LNCAP (cell line): ENCODE measurements at regions not wholly inside any gene's neighbourhood (a gene's known extent, or its start where the extent isn't known, plus 50 kb on each side); places are given as distances from the start of the nearest gene placed in this dataset.

ENCODE experiments used
- TF ChIP-seq, protein P1 (sequence below): fragments of 450-650 bp; IDR thresholded peaks from 2 replicates; pipeline ENCODE4 v1.5.1; 2017; ENCODE audit warnings: mild to moderate bottlenecking

DNA sequence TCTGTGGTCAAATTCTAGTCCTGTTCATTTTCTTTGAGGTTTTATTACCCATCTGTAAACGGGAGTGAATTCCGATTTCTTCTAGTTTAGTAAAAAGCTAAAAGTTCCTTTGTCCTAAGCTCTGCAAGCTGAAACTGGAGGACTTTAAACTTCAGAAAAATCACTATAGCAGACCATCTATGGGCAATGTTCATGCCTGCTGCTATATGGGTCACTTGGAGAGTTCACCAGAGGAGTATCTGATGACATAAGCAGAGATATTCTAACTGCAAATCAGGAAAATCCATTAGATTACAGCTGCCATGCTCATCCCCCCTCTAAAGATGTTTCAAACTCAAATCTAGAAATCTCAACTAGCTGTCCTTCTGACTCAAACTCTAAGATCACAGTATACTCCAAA, 193.0 kb upstream of the RTL1 start:
- TF ChIP-seq, protein P1, sequence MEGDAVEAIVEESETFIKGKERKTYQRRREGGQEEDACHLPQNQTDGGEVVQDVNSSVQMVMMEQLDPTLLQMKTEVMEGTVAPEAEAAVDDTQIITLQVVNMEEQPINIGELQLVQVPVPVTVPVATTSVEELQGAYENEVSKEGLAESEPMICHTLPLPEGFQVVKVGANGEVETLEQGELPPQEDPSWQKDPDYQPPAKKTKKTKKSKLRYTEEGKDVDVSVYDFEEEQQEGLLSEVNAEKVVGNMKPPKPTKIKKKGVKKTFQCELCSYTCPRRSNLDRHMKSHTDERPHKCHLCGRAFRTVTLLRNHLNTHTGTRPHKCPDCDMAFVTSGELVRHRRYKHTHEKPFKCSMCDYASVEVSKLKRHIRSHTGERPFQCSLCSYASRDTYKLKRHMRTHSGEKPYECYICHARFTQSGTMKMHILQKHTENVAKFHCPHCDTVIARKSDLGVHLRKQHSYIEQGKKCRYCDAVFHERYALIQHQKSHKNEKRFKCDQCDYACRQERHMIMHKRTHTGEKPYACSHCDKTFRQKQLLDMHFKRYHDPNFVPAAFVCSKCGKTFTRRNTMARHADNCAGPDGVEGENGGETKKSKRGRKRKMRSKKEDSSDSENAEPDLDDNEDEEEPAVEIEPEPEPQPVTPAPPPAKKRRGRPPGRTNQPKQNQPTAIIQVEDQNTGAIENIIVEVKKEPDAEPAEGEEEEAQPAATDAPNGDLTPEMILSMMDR: no peak

DNA sequence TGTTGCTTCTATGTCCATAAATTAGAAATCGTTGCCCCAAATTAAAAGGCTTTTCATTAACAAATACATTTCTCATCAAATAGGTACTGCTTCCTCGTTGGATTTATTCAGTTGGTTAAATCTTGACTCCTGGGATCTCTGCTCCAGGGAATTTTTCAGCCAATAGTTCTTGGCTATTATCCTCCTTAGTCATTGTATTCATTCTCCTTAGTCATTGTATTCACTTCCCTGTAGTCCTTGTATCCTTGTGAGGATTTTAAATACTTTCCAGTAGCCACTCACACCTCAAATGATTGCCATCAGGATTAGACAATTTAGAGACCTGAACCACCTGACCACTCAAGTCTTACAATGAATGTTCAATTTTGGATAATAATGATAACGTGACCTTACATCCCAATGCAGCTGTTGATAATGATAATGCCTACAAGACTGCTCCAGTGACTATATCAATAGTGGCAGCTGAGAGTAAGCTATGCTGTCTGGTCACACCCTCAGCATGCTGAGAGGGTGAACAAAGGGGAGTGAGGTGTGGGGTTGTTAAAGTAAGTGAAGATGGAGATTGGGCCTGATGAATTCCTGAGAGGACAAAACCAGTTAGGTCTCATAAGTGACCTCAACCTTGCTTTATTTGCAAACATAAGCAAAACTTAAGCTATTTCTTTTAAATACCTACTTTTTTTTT, 193.7 kb upstream of the RTL1 start:
- TF ChIP-seq, protein P1: no peak

DNA sequence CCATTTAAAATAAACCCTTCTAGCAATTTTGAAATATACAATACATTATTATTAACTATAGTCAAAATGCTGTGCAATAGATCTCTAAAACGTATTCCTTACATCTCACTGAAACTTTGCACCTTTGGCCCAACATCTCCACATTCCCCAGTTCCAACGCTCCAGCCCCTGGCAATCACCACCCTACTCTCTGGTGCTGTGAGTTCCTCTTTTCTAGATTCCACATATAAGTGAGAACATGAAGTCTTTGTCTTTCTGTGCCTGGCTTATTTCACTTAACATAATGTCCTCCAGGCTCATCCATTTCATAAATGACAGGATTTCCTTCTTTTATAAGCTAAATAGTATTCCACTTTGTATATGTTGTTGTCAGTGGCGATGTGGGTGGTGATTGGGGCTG, 194.7 kb upstream of the RTL1 start:
- TF ChIP-seq, protein P1: no peak

DNA sequence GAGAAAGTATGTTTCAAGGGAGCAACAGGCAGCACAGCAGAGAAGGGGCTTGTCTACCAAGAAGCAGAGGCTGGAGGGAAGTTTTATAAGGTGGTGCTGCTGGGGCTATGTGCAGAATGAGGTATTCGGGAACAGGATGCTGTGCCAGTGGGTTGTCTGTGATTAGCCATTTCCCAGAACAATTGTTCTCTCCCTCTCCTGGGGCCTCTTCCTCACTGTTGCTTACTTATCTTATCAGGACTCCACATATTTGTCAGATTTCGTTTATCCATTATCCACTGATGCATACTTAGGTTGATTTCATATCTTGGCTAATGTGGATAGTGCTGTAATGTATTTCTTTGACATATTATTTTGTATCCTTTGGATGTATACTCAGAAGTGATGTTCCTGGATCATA, 195.1 kb upstream of the RTL1 start:
- TF ChIP-seq, protein P1: no peak

DNA sequence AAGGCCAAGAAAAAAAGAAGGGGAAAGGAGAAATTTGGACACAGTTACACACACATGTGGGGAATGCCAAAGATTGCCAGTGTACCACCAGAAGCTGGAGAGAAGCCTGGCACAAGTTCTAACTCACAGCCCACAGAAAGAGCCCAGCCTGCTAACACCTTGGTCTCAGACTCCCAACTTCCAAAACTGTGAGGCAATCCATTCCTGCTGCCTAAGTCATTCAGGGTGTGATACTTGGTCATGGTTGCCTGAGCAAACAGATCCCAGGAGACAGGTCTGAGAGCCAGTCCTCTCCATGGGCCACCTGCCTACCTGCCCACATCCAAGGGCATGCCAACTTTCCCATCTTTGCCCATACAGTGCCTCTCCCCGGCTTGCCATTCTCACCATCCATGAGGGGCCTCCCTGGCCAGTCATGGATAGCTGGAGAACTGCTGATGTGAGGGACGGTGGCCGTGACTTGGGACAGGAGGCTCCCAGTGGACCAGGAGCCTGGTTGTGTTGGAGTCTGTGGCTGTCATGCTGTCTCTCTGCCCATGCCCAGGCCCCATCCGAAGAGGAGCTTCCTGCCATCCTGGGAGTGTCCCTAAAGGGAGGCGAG, 198.0 kb upstream of the RTL1 start:
- TF ChIP-seq, protein P1: no peak

DNA sequence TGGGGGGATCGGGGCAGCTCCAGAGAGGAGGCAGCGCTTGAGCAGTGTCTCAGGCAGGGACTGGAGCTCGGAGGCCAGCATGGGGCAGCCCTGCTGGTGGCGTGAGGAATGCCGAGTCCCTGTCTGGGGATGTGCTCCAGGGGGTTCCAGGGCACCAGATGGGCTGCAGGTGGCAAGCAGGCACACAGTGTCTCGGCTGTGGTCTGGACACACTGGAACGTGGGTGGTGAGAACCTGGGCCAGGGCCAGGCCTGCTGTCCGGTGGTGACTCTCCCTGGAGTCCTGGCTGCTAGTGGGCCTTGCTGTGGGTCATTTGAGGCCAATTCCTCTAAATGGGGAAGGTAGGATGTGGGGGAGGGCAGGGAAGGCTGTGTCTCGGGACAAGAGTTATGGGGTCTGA, 199.4 kb upstream of the RTL1 start:
- TF ChIP-seq, protein P1: no peak

DNA sequence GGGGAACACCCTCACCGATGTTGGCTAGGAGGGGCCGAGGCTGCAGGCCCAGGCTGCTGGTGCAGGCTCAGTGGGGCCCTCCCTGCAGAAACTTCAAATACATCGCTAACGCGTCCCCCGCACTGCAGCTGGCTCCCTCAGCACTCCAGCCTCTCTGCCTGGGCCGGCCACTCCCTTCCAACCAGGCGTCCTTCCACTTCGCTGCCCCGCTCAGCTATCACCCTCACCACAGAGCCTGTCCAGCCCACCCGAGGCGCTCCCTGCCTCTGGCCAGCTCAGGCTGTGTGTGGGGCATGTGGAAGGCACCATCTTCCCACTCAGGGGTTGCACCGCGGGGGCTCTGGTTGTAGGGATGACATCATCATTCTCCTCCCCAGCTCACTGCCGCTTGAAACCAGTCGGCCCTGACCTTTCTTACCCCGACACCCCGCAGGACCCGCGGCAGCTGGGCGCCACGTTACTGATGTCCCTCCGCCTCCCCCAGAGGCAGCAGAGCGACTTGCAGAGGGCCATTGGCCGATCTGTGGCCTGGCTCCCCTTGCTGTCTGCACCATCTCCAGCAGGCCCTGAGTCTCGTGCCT, 199.9 kb upstream of the RTL1 start:
- TF ChIP-seq, protein P1: no peak
